Hepatocyte (in vitro differentiated cells): ENCODE measurements at regions not wholly inside any gene's neighbourhood (a gene's known extent, or its start where the extent isn't known, plus 50 kb on each side); places are given as distances from the start of the nearest gene placed in this dataset.

Source experiments
- CTCF ChIP-seq: fragments of 200-600 bp; sonication (generic); IDR thresholded peaks from 2 replicates; pipeline ENCODE4 v1.5.1; 2016; ENCODE audit warnings: antibody characterized with exemption, mild to moderate bottlenecking; ENCODE audit not compliant: poor library complexity
- EZH2 ChIP-seq: fragments of 200-600 bp; sonication (generic); IDR thresholded peaks from 2 replicates; pipeline ENCODE4 v1.6.1; 2016; ENCODE audit warnings: antibody characterized with exemption, mild to moderate bottlenecking, borderline replicate concordance
- EZH2phosphoT487 ChIP-seq: fragments of 200-600 bp; sonication (generic); IDR thresholded peaks from one replicate; pipeline ENCODE4 v1.6.1; 2018; ENCODE audit warnings: antibody characterized with exemption, mild to moderate bottlenecking, low read depth, moderate library complexity; ENCODE audit not compliant: unreplicated experiment, severe bottlenecking

- TF ChIP-seq CTCF = no peak
- TF ChIP-seq EZH2 = no peak
- no peak for TF ChIP-seq EZH2phosphoT487
These were observed 885.0 kb upstream of the MDGA2 start for GRCh38 chr14:48560421-48560820.
